GM23338 (cell line): ENCODE measurements at regions not wholly inside any gene's neighbourhood (a gene's known extent, or its start where the extent isn't known, plus 50 kb on each side); places are given as distances from the start of the nearest gene placed in this dataset.

Experiments used
- ATAC-seq: fragments of 200-7000 bp; cut with Tn5 transposase; 3 replicates; pipeline ENCODE4 v1.9.1; 2020
- DNase-seq: peaks from one replicate; pipeline ENCODE4 v3.0.0-alpha.2; 2015; ENCODE audit warnings: low spot score
- H2AFZ ChIP-seq: fragments of 200-600 bp; sonication (generic); 2 replicates; pipeline ENCODE4 v1.8.0; 2016; ENCODE audit warnings: antibody characterized with exemption, mild to moderate bottlenecking, moderate library complexity
- H3F3A ChIP-seq: fragments of 200-600 bp; sonication (generic); replicated peaks from 2 replicates; pipeline ENCODE4 v1.8.0; 2017; ENCODE audit warnings: antibody characterized with exemption, mixed run types, low read depth
- H3K27ac ChIP-seq: fragments of 200-600 bp; sonication (generic); 2 replicates; pipeline ENCODE4 v1.6.1; 2016; ENCODE audit warnings: low read depth
- H3K27me3 ChIP-seq: fragments of 200-600 bp; sonication (generic); 2 replicates; pipeline ENCODE4 v1.8.0; 2016; ENCODE audit warnings: mild to moderate bottlenecking, mixed run types, moderate library complexity; ENCODE audit not compliant: insufficient read depth
- H3K36me3 ChIP-seq: fragments of 200-600 bp; sonication (generic); 2 replicates; pipeline ENCODE4 v1.8.0; 2016; ENCODE audit warnings: mild to moderate bottlenecking; ENCODE audit not compliant: insufficient read depth
- H3K4me1 ChIP-seq: fragments of 200-600 bp; sonication (generic); 2 replicates; pipeline ENCODE4 v1.8.0; 2016; ENCODE audit warnings: mild to moderate bottlenecking, moderate library complexity; ENCODE audit not compliant: insufficient read depth
- H3K4me2 ChIP-seq: fragments of 200-600 bp; sonication (generic); 2 replicates; pipeline ENCODE4 v1.7.1; 2017; ENCODE audit warnings: mixed run types
- H3K4me3 ChIP-seq: fragments of 200-600 bp; sonication (generic); 2 replicates; pipeline ENCODE4 v1.6.1; 2016; ENCODE audit warnings: mixed run types
- H3K79me2 ChIP-seq: fragments of 200-600 bp; sonication (generic); replicated peaks from 2 replicates; pipeline ENCODE4 v1.8.0; 2017; ENCODE audit warnings: mild to moderate bottlenecking; ENCODE audit not compliant: insufficient read depth
- H3K9me2 ChIP-seq: fragments of 200-600 bp; sonication (generic); 2 replicates; pipeline ENCODE4 v1.8.0; 2017; ENCODE audit not compliant: insufficient read depth
- H4K20me1 ChIP-seq: fragments of 200-600 bp; sonication (generic); replicated peaks from 2 replicates; pipeline ENCODE4 v1.8.0; 2017; ENCODE audit warnings: mild to moderate bottlenecking; ENCODE audit not compliant: insufficient read depth
- H3K27ac Mint-ChIP-seq: 2 replicates; pipeline ENCODE4 v1.8.0; 2020; ENCODE audit warnings: inconsistent platforms, mild to moderate bottlenecking, moderate library complexity, mixed read lengths
- H3K27me3 Mint-ChIP-seq: 3 replicates; pipeline ENCODE4 v1.8.0; 2022; ENCODE audit warnings: low read depth, mild to moderate bottlenecking, moderate library complexity, mixed read lengths, inconsistent platforms; ENCODE audit not compliant: insufficient read depth, poor library complexity
- H3K36me3 Mint-ChIP-seq: 3 replicates; pipeline ENCODE4 v1.8.0; 2021; ENCODE audit warnings: low read depth, mild to moderate bottlenecking, inconsistent platforms, moderate library complexity, mixed read lengths
- H3K4me1 Mint-ChIP-seq: 3 replicates; pipeline ENCODE4 v1.8.0; 2020; ENCODE audit warnings: mild to moderate bottlenecking, inconsistent platforms, mixed read lengths
- H3K4me3 Mint-ChIP-seq: 3 replicates; pipeline ENCODE4 v1.8.0; 2021; ENCODE audit warnings: moderate library complexity, mild to moderate bottlenecking, inconsistent platforms, mixed read lengths
- H3K9me3 Mint-ChIP-seq: 3 replicates; pipeline ENCODE4 v1.8.0; 2020; ENCODE audit warnings: moderate library complexity, mild to moderate bottlenecking, inconsistent platforms, mixed read lengths
- CREB1 ChIP-seq: fragments of 250-450 bp; sonication (Bioruptor Pico); IDR thresholded peaks from 2 replicates; pipeline ENCODE4 v1.5.0; 2020; ENCODE audit warnings: low read depth, mild to moderate bottlenecking, moderate library complexity
- CTCF ChIP-seq, 2 experiments: fragments of 200-600 bp in 1 of 2; sonication (generic) in 1 of 2; conservative IDR thresholded peaks; 2 replicates each; pipeline versions ENCODE4 v1.5.1 to v1.6.1; 2016 to 2017; ENCODE audit warnings: antibody characterized with exemption in 2 of 2, low read depth in 2 of 2, mild to moderate bottlenecking in 2 of 2, moderate library complexity in 1 of 2
- EZH2 ChIP-seq: fragments of 200-600 bp; sonication (generic); IDR thresholded peaks from one replicate; pipeline ENCODE4 v1.8.0; 2017; ENCODE audit warnings: antibody characterized with exemption, mild to moderate bottlenecking, low read depth; ENCODE audit not compliant: unreplicated experiment
- EZH2phosphoT487 ChIP-seq: fragments of 200-600 bp; sonication (generic); IDR thresholded peaks from one replicate; pipeline ENCODE4 v1.8.1; 2018; ENCODE audit warnings: antibody characterized with exemption; ENCODE audit not compliant: unreplicated experiment
- JUNB ChIP-seq: IDR thresholded peaks from one replicate; pipeline ENCODE4 v1.6.1; 2016; ENCODE audit warnings: antibody characterized with exemption; ENCODE audit not compliant: unreplicated experiment
- REST ChIP-seq: IDR thresholded peaks from one replicate; pipeline ENCODE4 v1.6.1; 2018; ENCODE audit warnings: antibody characterized with exemption; ENCODE audit not compliant: unreplicated experiment
- ZNF114 ChIP-seq: fragments of 250-450 bp; sonication (Bioruptor Pico); IDR thresholded peaks from 2 replicates; pipeline ENCODE4 v1.5.0; 2020; ENCODE audit warnings: mild to moderate bottlenecking, moderate library complexity
- ZNF331 ChIP-seq: fragments of 250-450 bp; sonication (Bioruptor Pico); IDR thresholded peaks from 2 replicates; pipeline ENCODE4 v1.5.0; 2020; ENCODE audit warnings: low read depth, mild to moderate bottlenecking, moderate library complexity
- TF ChIP-seq, protein P1 (sequence below): fragments of 250-450 bp; sonication (Bioruptor Pico); IDR thresholded peaks from 2 replicates; pipeline ENCODE4 v1.5.0; 2020; ENCODE audit warnings: mild to moderate bottlenecking, moderate library complexity
- TF ChIP-seq, protein P2 (sequence below): IDR thresholded peaks from 2 replicates; pipeline ENCODE4 v1.6.1; 2016; ENCODE audit warnings: antibody characterized with exemption

- Mint-ChIP-seq H3K4me1 (peaks cover 15% of the 10 kb centered on the region; the same call in 2 of the 3 replicates), H3K4me3 (no peak overlapping the region), H3K27ac (no peak overlapping the region), H3K27me3 (peaks cover 1% of the 10 kb centered on the region), H3K36me3 (no peaks in the 10 kb centered on the region), H3K9me3 (no peaks in the 10 kb centered on the region)
- TF ChIP-seq EZH2 (no peak), CTCF (conservative IDR thresholded peaks at IDR 0.05; ENCODE audit: low read depth in 2 of 2) (no peak), EZH2phosphoT487 (no peak), REST (no peak), JUNB (no peak), ZNF114 (CRISPR knock-in tag) (no peak), CREB1 (CRISPR knock-in tag) (no peak), ZNF331 (CRISPR knock-in tag) (no peak)
- TF ChIP-seq, protein P1, sequence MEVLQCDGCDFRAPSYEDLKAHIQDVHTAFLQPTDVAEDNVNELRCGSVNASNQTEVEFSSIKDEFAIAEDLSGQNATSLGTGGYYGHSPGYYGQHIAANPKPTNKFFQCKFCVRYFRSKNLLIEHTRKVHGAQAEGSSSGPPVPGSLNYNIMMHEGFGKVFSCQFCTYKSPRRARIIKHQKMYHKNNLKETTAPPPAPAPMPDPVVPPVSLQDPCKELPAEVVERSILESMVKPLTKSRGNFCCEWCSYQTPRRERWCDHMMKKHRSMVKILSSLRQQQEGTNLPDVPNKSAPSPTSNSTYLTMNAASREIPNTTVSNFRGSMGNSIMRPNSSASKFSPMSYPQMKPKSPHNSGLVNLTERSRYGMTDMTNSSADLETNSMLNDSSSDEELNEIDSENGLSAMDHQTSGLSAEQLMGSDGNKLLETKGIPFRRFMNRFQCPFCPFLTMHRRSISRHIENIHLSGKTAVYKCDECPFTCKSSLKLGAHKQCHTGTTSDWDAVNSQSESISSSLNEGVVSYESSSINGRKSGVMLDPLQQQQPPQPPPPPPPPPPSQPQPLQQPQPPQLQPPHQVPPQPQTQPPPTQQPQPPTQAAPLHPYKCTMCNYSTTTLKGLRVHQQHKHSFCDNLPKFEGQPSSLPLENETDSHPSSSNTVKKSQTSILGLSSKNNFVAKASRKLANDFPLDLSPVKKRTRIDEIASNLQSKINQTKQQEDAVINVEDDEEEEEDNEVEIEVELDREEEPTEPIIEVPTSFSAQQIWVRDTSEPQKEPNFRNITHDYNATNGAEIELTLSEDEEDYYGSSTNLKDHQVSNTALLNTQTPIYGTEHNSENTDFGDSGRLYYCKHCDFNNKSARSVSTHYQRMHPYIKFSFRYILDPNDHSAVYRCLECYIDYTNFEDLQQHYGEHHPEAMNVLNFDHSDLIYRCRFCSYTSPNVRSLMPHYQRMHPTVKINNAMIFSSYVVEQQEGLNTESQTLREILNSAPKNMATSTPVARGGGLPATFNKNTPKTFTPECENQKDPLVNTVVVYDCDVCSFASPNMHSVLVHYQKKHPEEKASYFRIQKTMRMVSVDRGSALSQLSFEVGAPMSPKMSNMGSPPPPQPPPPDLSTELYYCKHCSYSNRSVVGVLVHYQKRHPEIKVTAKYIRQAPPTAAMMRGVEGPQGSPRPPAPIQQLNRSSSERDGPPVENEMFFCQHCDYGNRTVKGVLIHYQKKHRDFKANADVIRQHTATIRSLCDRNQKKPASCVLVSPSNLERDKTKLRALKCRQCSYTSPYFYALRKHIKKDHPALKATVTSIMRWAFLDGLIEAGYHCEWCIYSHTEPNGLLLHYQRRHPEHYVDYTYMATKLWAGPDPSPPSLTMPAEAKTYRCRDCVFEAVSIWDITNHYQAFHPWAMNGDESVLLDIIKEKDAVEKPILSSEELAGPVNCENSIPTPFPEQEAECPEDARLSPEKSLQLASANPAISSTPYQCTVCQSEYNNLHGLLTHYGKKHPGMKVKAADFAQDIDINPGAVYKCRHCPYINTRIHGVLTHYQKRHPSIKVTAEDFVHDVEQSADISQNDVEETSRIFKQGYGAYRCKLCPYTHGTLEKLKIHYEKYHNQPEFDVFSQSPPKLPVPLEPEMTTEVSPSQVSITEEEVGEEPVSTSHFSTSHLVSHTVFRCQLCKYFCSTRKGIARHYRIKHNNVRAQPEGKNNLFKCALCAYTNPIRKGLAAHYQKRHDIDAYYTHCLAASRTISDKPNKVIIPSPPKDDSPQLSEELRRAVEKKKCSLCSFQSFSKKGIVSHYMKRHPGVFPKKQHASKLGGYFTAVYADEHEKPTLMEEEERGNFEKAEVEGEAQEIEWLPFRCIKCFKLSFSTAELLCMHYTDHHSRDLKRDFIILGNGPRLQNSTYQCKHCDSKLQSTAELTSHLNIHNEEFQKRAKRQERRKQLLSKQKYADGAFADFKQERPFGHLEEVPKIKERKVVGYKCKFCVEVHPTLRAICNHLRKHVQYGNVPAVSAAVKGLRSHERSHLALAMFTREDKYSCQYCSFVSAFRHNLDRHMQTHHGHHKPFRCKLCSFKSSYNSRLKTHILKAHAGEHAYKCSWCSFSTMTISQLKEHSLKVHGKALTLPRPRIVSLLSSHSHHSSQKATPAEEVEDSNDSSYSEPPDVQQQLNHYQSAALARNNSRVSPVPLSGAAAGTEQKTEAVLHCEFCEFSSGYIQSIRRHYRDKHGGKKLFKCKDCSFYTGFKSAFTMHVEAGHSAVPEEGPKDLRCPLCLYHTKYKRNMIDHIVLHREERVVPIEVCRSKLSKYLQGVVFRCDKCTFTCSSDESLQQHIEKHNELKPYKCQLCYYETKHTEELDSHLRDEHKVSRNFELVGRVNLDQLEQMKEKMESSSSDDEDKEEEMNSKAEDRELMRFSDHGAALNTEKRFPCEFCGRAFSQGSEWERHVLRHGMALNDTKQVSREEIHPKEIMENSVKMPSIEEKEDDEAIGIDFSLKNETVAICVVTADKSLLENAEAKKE (CRISPR knock-in tag) = no peak
- TF ChIP-seq, protein P2, sequence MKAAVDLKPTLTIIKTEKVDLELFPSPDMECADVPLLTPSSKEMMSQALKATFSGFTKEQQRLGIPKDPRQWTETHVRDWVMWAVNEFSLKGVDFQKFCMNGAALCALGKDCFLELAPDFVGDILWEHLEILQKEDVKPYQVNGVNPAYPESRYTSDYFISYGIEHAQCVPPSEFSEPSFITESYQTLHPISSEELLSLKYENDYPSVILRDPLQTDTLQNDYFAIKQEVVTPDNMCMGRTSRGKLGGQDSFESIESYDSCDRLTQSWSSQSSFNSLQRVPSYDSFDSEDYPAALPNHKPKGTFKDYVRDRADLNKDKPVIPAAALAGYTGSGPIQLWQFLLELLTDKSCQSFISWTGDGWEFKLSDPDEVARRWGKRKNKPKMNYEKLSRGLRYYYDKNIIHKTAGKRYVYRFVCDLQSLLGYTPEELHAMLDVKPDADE = no peak
- H3K27ac ChIP-seq = no peak overlapping the region
- no peaks in the 10 kb centered on the region for H3F3A ChIP-seq
- ATAC-seq = no peak
- H2AFZ ChIP-seq = no peak overlapping the region
- no peaks in the 10 kb centered on the region for H3K36me3 ChIP-seq
- H3K9me2 ChIP-seq = peaks cover 13% of the 10 kb centered on the region; the same call in 1 of the 2 replicates
- no peaks in the 10 kb centered on the region for H3K4me1 ChIP-seq
- H3K4me3 ChIP-seq = no peak overlapping the region
- H3K79me2 ChIP-seq = no peaks in the 10 kb centered on the region
- H3K4me2 ChIP-seq = no peak overlapping the region
- H3K27me3 ChIP-seq = no peaks in the 10 kb centered on the region
- DNase-seq = no peak
- H4K20me1 ChIP-seq = no peaks in the 10 kb centered on the region
Observed at GRCh38 chr6:40960742-40961430, 78.1 kb downstream of the UNC5CL start.
